HEK293 (cell line): ENCODE measurements at regions not wholly inside any gene's neighbourhood (a gene's known extent, or its start where the extent isn't known, plus 50 kb on each side); places are given as distances from the start of the nearest gene placed in this dataset.

ENCODE experiments used
- CTCF ChIP-seq: fragments of 450-650 bp; formaldehyde crosslinking; IDR thresholded peaks from 2 replicates; pipeline ENCODE4 v1.5.1; 2016; ENCODE audit warnings: missing biosample characterization, missing genetic modification characterization
- SALL2 ChIP-seq: fragments of 450-650 bp; formaldehyde crosslinking; IDR thresholded peaks from 2 replicates; pipeline ENCODE4 v1.5.0; 2017; ENCODE audit warnings: missing biosample characterization, mild to moderate bottlenecking, missing genetic modification characterization, borderline replicate concordance
- ZNF350 ChIP-seq: fragments of 450-650 bp; formaldehyde crosslinking; IDR thresholded peaks from 2 replicates; pipeline ENCODE4 v1.5.0; 2017; ENCODE audit warnings: missing biosample characterization, mild to moderate bottlenecking, missing genetic modification characterization

GRCh38 chr3:144586382-144586781 lies 614.8 kb downstream of the DIPK2A start:
- no peak for TF ChIP-seq ZNF350
- TF ChIP-seq CTCF (tag by site-specific recombination), result no peak
- no peak for TF ChIP-seq SALL2
